Body of pancreas (tissue), 4 donors: ENCODE measurements at regions not wholly inside any gene's neighbourhood (a gene's known extent, or its start where the extent isn't known, plus 50 kb on each side); places are given as distances from the start of the nearest gene placed in this dataset.
"Not testable (repeated sequence)": the region's sequence is repeated elsewhere in the genome, so short reads cannot be mapped to it uniquely, and the experiment has no call there.

ENCODE experiments used
- ATAC-seq: fragments of 150-250 bp; one replicate; pipeline ENCODE4 v1.9.1; 2016
- DNase-seq, 4 donors: peaks; one replicate each; pipeline ENCODE4 v3.0.0-alpha.2; 2019
- H3K27ac ChIP-seq, 4 donors: fragments of 200-600 bp; sonication (generic); 1 replicate in 3 of 4; 2 replicates in 1 of 4; pipeline versions ENCODE4 v1.5.1 to v1.6.1; 2016 to 2019; ENCODE audit warnings: mild to moderate bottlenecking in 1 of 4, mixed read lengths in 1 of 4, moderate library complexity in 1 of 4
- H3K27me3 ChIP-seq, 2 donors: fragments of 200-600 bp; sonication (generic); one replicate each; pipeline ENCODE4 v1.6.0; 2016; ENCODE audit warnings: mild to moderate bottlenecking in 1 of 2
- H3K36me3 ChIP-seq, 2 donors: fragments of 200-600 bp; sonication (generic); replicated peaks in 1 of 2; 2 replicates each; pipeline ENCODE4 v1.5.1; 2016; ENCODE audit warnings: low read depth in 2 of 2; ENCODE audit not compliant: insufficient read depth in 1 of 2
- H3K4me1 ChIP-seq: fragments of 200-600 bp; sonication (generic); one replicate; pipeline ENCODE4 v1.6.0; 2016
- H3K4me3 ChIP-seq, 2 donors: fragments of 200-600 bp; sonication (generic); 1 replicate in 1 of 2; 2 replicates in 1 of 2; pipeline ENCODE4 v1.5.1; 2016 to 2019
- H3K9me3 ChIP-seq, 3 donors: fragments of 200-600 bp; sonication (generic); 1 replicate in 2 of 3; 2 replicates in 1 of 3; pipeline ENCODE4 v1.5.1; 2016
- WGBS, 2 donors: methylation state at CpG; one replicate each; pipeline ENCODE4 v1.1.5; 2017; 5-methylcytosine and 5-hydroxymethylcytosine counted together
- intact Hi-C: fragments of 100-400 bp; cut with DNase I; formaldehyde crosslinking; loops from one replicate; pipeline ENCODE4 v1.15.1; 2023

- intact Hi-C loops, DNase-seq, H3K36me3 ChIP-seq, H3K4me1 ChIP-seq, H3K4me3 ChIP-seq, ATAC-seq, H3K27ac ChIP-seq, H3K9me3 ChIP-seq, H3K27me3 ChIP-seq: not testable (repeated sequence)
- 29 to 36% methylated on average over 1 of the region's 1 CpG for WGBS, 2 donors
These were observed 193.8 kb downstream of the SPDYE17 start for GRCh38 chr7:76838357-76838756.

- WGBS, 2 donors, result 74 to 79% methylated on average over 3 of the region's 3 CpGs
- ATAC-seq, H3K27me3 ChIP-seq, H3K4me1 ChIP-seq, H3K27ac ChIP-seq, H3K36me3 ChIP-seq, intact Hi-C loops, DNase-seq, H3K9me3 ChIP-seq, H3K4me3 ChIP-seq: not testable (repeated sequence)
These were observed 202.2 kb upstream of the POMZP3 start for GRCh38 chr7:76829233-76829632.

- WGBS, 2 donors, result 90 to 92% methylated on average over 4 of the region's 4 CpGs
- intact Hi-C loops, H3K9me3 ChIP-seq, ATAC-seq, H3K27me3 ChIP-seq, H3K36me3 ChIP-seq, DNase-seq, H3K4me1 ChIP-seq, H3K27ac ChIP-seq, H3K4me3 ChIP-seq: not testable (repeated sequence)
These were observed 199.1 kb upstream of the POMZP3 start for GRCh38 chr7:76826181-76826580.

GRCh38 chr7:76809856-76810255, 182.8 kb upstream of the POMZP3 start:
- H3K4me1 ChIP-seq, DNase-seq, H3K36me3 ChIP-seq, intact Hi-C loops, H3K27ac ChIP-seq, H3K27me3 ChIP-seq, H3K9me3 ChIP-seq, ATAC-seq, H3K4me3 ChIP-seq: not testable (repeated sequence)
- 81 to 100% methylated on average over 3 to 4 of the region's 4 CpGs for WGBS, 2 donors

- H3K36me3 ChIP-seq, H3K27ac ChIP-seq, H3K9me3 ChIP-seq, ATAC-seq, DNase-seq, H3K4me1 ChIP-seq, intact Hi-C loops, H3K27me3 ChIP-seq, H3K4me3 ChIP-seq: not testable (repeated sequence)
- 63 to 78% methylated on average over 3 of the region's 3 CpGs for WGBS, 2 donors
These were observed 180.6 kb upstream of the POMZP3 start for GRCh38 chr7:76807588-76808100.

GRCh38 chr7:76806460-76806859, 179.4 kb upstream of the POMZP3 start:
- intact Hi-C loops, H3K27me3 ChIP-seq, H3K27ac ChIP-seq, DNase-seq, H3K9me3 ChIP-seq, H3K4me3 ChIP-seq, H3K36me3 ChIP-seq, ATAC-seq, H3K4me1 ChIP-seq: not testable (repeated sequence)

- H3K9me3 ChIP-seq, H3K4me1 ChIP-seq, H3K27ac ChIP-seq, H3K4me3 ChIP-seq, ATAC-seq, H3K36me3 ChIP-seq, intact Hi-C loops, DNase-seq, H3K27me3 ChIP-seq: not testable (repeated sequence)
- WGBS, 2 donors, result 55 to 77% methylated on average over 6 of the region's 6 CpGs
These were observed 178.9 kb upstream of the POMZP3 start for GRCh38 chr7:76806010-76806409.

- peak in 2 of 4 donors; percentile 9 to 10 for DNase-seq
- intact Hi-C loops, result not testable (repeated sequence)
- 7 to 20% methylated on average over 1 of the region's 1 CpG for WGBS, 2 donors
These were observed 178.2 kb upstream of the POMZP3 start for GRCh38 chr7:76805262-76805661.

GRCh38 chr7:76797639-76798038, 170.6 kb upstream of the POMZP3 start:
- intact Hi-C loops, ATAC-seq: not testable (repeated sequence)
- 52 to 79% methylated on average over 1 of the region's 1 CpG for WGBS, 2 donors

More at GRCh38 chr7:76805262-76805661, 178.2 kb upstream of the POMZP3 start:
- not testable (repeated sequence) for H3K9me3 ChIP-seq, ATAC-seq, H3K27ac ChIP-seq, H3K36me3 ChIP-seq, H3K4me1 ChIP-seq, H3K27me3 ChIP-seq, H3K4me3 ChIP-seq

GRCh38 chr7:76780693-76781092, 153.6 kb upstream of the POMZP3 start:
- ATAC-seq, H3K9me3 ChIP-seq, H3K27ac ChIP-seq, H3K36me3 ChIP-seq, intact Hi-C loops, H3K27me3 ChIP-seq, H3K4me1 ChIP-seq, H3K4me3 ChIP-seq, DNase-seq: not testable (repeated sequence)

More at GRCh38 chr7:76797639-76798038, 170.6 kb upstream of the POMZP3 start:
- not testable (repeated sequence) for H3K36me3 ChIP-seq, H3K4me1 ChIP-seq, H3K4me3 ChIP-seq, H3K27me3 ChIP-seq, H3K27ac ChIP-seq, H3K9me3 ChIP-seq, DNase-seq

- H3K27ac ChIP-seq, intact Hi-C loops, H3K4me1 ChIP-seq, DNase-seq, H3K27me3 ChIP-seq, ATAC-seq, H3K36me3 ChIP-seq, H3K9me3 ChIP-seq, H3K4me3 ChIP-seq: not testable (repeated sequence)
- 23 to 56% methylated on average over 2 of the region's 2 CpGs for WGBS, 2 donors
These were observed 147.2 kb upstream of the POMZP3 start for GRCh38 chr7:76774279-76774678.

- H3K27me3 ChIP-seq, H3K9me3 ChIP-seq, ATAC-seq, H3K27ac ChIP-seq, H3K4me1 ChIP-seq, DNase-seq, intact Hi-C loops, H3K36me3 ChIP-seq, H3K4me3 ChIP-seq: not testable (repeated sequence)
- WGBS, 2 donors, result 42 to 50% methylated on average over 1 of the region's 1 CpG
These were observed 144.9 kb upstream of the POMZP3 start for GRCh38 chr7:76771980-76772379.
